Stimulated activated CD8-positive, alpha-beta memory T cell treated with anti-CD3 and anti-CD28 coated beads, Interleukin-4, amount 100 ng/mL, for 48 hours (primary cell): ENCODE measurements at regions not wholly inside any gene's neighbourhood (a gene's known extent, or its start where the extent isn't known, plus 50 kb on each side); places are given as distances from the start of the nearest gene placed in this dataset.

Source experiments
- DNase-seq: peaks from one replicate; pipeline ENCODE4 v3.0.0-alpha.2; 2020

DNA sequence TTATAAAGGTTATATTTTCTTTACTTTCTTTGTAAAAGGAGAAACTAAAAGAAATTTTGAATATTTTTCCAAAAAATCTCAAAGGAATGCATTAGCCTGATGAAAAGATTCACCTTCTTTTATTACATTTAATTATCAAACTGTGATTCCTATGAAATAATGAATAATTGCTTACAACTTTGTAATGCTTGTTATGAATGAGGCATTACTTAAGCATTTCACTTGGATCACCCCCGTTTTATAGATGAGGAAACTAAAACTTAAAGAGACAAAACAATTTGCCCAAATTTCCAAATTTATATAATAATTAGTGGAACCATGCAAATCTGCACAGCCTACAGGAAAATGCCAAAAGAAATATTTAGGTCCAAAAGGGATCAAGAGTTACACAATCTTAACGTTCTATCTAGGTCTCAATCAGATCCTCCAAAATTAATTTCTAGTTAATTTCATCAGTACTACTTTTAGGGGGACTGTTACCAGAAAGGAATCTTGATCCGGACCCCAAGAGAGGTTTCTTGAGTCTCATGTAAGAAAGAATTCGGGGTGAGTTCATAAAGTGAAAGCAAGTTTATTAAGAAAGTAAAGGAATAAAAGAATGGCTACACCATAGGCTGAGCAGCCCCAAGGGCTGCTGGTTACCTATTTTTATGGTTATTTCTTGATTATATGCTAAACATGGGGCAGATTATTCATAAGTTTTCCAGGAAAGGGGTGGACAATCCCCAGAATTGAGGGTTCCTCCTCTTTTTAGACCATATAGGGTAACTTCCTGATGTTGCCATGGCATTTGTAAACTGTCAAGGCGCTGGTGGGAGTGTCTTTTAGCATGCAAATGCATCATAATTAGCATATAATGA, 288.0 kb downstream of the ADGB start:
- no peak for DNase-seq

DNA sequence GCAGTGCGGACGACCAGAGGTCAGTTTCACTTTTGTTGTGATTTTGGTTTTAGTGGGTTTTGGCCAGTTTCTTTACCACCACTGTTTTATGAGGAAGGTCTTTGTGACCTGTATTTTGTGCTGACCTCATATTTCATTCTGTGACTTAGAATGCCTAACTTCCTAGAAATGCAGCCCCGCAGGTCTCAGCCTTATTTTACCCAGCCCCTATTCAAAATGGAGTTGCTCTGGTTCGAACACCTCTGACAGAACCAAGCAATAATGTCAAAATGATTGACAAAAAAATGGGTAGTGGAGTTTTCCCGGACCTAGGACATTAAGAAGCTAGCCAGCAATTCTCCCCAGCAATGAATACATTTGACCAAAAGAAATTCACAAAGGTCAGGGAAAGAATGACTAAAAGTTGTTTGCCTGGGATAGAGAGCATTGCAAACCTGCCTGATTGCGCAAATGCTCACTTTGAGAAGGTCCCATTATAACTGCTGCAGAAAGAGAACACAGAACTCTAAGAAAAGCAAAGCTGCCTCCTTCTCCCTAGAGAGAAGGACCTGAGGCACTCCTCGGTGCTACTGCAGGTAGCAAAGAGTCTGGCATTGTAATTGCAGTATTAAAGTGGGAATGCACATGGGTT, 288.8 kb downstream of the ADGB start:
- no peak for DNase-seq

DNA sequence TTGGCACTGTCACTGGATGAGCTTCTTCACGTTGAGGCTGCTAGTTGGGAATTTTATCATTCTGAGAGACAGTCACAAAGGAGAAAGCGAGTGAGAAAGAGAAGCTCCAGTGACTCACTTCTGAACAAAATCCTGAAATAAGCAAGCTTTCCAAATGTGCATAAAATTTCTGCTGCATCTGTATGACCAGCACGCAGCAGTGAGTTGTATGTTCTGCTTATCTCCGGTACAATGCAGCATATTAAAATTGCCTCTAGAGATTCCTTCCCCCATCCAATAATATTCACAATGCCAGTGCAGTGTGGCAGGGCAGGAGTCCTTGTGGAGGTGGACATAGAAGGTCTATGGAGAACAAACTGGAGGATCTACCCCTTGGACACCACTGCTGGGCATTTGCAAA, 290.5 kb downstream of the ADGB start:
- DNase-seq, result no peak

DNA sequence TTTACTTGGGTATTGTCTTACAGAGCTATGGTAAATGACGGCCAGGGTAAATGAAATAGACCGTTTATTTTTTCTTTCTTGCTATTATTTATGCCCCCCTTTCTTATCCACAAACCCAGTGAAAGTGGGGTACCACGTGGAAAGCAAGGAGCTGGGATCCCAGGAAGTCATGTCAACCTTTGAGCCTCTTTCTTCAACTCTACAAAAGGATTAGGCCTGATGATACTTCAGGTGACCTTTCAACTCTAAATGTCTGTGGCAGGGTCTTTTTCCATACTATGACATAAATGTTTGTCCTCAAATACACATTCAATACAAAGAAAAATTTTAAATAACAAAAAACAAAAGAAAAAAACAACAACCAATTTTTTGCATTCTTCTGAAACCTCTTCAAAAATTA, 291.4 kb downstream of the ADGB start:
- DNase-seq, result no peak

DNA sequence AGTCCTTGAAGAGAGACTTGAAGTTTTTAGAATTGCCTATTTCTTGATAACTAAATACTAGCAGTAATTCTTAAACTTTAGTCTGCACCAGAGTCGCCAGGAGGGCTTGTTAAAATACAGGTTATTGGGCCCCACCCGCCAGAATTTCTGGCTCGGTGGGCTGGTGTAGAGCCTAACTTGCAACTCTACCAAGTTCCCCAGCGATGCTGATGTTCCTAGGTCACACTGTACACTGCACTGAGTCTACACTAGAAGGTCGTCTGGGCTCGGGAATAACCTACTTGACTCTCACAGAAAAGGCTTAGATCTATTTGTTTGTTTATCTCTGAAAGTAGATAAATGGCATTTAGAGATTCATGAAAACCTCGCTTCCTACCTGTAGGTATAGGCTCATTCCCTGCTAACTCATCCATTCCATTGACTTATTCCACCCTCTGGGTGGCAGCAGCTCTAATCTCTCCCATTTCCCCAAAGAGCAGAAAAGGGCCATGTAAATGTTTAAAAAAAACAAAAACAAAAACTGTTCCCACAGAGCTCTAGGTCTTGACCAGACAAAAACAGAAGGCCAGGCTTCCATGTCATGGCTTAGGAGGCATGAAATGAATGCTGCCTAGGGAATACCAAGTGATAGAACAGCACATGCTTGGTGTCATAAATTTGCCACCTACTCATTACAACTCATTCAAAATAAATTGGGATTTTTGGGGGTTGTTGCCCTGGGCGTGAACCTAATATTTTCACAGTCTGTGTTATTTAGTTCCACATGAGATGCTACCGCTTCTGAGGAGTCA, 292.1 kb downstream of the ADGB start:
- no peak for DNase-seq

DNA sequence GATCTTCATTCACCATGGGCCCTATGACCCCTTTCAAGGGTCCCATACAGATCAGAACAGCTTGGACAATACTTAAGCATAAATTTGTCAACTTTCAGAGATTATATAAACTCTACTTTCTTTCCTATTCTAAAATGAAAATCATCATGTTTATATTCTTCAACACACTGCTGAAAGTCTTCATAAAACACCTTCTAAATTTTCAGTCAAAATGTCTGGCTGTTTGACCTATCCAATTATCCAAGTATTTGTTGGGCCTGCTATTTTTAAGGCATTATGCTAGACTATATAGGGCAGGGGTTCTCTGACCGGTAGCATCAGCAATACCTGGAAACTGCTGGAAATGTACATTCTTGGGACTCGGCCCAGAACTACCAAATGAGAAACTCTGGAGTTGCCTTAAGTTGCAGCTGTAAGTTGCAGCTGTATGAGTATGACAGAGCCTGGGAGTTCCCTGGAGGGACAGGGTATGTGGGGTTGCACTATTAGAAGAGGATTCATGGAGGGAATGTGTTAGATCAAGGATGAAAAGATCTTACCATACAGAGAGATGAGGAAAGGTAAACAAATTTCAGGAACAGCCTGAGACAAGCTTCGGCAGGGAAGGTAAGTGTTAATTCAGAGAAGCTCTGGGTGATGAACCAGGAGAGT, 293.0 kb downstream of the ADGB start:
- no peak for DNase-seq

DNA sequence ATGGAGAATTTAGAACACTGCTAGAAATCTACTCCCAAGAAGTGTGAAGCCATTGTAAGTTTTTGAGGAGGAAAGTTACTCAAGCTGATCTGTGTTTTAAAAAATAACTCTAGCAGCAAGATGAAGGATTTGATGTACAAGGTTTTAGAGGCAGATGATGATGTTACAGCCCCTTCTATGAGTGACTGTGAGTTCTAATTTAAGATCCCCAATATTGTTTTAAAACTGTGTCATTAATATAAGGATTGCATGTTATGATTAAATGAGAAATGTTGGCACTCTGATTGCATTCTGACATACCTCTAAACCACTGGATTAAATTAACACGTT, 293.5 kb downstream of the ADGB start:
- DNase-seq, result no peak

DNA sequence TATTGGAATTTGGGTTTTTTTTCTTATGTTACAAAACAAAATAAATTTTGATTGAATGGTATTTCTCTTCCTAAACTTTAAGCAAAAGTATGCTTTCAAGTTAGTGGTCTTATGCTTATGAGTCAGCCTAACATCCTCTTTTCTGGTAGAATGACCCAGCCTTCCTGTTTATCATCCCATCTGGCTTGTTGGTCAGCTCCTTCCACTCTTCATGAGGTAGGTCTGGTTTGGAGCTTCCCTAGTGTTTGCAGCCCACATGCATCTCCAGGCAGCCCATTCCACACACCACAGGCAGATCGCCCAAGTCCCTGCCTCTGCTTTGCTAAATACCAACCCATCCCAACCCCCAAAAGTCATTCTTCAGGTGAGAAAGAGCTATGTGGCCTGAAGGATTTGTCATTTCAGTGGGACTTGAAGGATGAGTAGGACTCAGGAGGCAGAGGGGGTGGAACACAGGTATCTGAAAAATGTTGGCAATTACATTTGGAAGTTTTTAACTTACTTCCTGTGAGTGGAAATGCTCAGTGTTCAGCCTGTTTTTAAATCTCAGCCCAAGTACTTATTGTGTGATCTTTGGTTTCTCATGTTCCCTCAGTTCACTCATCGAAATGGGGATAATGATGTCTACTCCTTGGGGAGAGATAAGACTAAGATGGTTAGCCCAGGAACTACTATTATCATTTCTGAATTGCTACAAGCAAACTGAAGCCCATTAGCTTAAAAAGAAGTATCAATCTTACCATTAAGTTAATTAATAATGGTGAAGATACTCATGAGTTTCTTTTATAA, 294.0 kb downstream of the ADGB start:
- no peak for DNase-seq

DNA sequence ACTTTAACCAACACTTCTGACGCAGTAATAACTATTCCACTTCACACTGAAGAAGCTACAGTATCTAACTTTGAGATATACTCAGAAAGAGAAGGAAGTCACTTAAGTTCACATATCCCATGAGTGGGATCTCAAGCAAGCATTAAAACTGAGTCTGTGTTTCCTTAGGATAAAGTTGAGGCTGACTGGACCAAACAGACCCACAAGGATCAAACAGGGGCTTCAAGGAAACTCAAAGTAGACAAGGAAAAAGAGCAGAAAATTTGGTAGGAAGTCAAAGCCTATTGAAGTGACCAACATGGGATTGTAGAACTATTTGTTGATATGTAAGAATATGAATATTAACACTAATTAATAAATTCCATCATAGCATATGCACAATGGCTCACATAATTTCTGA, 294.9 kb downstream of the ADGB start:
- DNase-seq, result no peak

DNA sequence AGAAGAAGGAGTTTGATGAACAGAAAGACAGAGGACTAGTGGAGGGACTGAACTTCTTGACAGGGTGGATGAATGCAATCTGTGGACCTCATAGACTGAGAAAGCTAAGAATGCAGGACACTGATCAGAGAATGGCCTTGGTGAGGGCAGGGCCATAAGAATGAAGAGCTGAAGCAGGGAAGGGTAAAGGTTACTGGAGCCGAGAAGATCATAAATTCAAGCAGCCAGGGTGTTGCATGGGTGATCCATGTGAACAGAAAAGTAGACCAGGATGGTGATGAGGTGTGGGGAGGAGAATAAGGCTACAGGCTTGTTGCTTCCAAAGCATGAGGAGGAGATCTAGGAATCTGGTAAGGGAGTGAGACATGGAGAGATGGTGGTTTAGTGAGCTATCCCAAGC, 295.9 kb downstream of the ADGB start:
- DNase-seq, result no peak

DNA sequence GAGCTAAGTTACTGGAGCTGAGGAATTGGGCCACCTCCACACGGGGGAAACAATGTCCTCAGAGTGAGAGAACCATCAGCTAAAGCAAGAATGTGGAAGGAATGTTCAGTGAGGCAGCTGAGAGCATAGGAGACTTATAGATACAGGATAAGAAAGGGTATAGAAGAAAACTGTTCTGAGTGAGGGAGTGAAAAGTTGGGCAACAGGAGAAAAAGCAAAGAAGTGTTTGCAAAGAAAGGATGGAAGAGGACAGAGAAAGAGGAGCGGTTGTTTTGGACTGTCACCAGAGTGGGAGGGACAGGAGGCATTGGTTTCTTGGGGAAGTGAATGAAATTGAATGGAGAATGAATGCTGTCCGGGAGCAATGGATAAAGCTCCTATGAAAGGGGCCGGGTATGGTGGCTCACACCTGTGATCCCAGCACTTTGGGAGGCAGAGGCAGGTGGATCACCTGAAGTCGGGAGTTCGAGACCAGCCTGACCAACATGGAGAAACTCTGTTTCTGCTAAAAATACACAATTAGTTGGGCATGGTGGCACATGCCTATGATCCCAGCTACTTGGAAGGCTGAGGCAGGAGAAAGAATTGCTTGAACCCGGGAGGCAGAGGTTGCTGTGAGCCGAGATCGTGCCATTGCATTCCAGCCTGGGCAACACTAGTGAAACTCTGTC, 296.5 kb downstream of the ADGB start:
- no peak for DNase-seq

DNA sequence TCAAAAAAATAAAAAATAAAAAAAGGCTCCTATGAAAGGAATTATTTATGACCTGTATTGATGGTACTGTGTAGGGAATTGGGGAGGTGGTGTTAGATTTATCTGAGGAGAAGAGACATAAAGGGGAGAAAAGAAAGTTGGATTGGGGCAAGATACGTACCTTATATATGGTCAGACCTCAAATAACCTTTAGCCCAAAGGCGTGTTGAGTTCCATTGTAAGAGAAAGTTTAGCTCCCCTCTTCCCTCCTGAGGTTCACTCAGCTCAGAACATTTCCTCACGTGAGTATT, 296.9 kb downstream of the ADGB start:
- no peak for DNase-seq

DNA sequence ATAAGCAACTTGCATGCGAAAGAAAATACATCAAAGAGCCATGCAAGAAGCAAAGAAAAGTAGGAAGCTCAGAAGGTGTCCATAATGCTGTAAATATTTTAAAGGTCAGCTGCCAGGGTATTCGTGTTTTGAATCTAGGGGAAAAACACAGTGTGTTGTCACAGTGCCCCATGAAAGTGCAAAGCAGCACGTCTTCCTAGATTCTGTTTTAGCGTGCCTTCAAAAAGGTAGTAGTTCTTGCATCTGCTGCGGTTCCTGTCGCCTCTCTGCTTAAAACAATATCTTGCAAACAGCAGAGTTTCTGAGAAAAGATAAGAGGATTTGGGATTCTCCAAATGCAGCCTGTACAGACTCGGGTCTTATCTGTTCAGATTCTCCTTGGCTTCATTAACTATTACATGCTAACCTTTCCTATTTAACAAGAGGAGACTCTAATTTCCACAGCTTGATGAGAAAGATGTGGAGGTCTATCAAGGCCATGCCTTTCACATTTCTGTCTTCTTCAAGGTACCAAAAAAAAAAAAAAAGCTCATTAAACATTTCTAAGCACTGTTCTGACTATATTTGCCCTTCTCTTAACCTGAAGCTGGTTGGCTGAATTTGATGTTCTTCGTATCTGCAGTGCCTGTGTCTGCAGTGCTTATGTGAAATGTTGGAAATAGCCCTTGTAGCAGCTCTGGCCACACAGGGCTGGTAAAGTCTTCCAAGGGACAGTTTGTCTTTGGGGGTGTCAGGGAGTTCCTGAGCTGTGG, 297.5 kb downstream of the ADGB start:
- no peak for DNase-seq

DNA sequence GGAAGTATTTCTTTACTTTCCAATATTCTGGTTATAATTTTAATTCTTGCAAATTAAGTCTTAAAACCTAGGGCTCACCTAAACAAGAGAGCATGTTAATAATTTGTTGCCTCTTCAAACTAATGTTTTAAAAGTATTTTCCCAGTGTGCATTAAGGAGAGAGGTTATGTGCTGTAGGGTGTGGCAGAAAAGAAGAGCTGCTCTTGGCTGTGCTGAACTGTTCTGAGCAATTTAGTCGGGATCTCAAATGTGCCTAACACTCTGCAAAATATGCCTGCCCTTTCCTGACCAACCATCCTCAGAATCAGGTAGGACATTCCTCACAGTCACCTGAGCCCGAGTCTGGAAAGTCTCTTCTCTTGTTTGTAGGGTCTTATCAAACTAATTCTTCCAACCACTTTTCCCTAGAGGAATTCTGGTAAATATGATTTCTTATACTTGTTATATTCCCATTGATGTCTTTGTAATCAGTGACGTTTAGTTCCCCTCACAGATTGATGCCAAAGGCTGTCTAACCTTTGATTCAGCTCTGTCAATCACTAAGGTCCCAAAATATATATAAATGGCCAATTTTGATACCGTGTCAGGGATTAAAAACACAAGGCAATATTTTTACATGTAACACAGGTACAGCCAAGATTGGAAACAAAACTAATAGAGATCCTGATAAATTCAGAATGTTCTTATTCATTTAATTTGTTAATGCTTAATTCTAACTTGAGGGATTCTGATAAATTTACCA, 298.4 kb downstream of the ADGB start:
- no peak for DNase-seq

DNA sequence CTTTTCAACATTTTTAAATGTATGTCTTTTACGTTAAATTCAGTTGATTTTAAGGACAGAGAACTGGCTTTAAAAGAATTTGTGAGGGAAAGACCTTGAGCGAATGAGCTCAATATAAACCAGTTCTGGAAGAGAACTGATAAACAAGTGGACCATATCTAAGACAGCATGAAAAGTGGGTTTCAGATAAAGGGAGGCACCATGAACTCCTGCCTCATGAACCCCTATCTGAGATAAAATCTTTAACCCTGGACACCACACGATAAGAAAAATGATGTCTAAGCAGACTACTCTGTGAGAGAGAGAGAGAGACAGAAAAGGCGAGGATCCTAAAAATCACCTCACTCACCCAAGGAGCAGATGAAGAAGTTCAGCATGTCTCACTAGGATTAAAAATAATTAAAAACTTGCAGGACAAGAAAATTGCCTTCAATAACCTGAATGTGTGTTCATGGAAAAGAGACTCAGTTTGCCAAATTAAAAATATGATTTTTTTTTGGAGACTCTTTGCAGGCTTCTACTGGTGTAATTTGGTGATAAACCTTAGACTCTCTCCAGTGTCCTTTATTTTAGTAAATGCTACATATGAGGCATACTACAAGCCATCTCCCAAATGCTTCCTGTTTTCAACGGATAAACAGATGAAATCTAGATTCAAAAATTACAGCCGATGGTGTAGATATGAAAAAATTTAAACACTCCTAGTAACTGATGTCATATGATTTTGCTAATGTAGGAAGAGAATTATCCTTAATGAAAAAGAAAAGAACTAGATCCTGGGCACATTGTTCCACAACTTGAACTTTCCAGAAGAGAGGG, 299.5 kb downstream of the ADGB start:
- DNase-seq, result no peak

DNA sequence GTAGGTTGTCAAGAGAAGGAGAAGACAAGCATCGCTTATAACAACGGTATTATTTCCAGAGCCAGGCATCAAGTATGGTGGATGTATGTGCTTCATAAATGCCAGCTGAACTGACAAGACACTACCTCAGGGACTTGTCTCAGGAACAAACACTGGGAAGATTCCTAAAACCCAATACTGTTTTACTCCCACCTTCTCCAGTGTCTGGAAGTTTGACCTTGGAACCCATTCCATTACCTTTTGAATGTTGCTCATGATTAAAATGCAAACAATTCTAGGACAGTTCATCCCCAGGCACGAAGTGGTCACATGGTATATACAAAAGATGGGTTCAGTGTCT, 300.1 kb downstream of the ADGB start:
- no peak for DNase-seq

DNA sequence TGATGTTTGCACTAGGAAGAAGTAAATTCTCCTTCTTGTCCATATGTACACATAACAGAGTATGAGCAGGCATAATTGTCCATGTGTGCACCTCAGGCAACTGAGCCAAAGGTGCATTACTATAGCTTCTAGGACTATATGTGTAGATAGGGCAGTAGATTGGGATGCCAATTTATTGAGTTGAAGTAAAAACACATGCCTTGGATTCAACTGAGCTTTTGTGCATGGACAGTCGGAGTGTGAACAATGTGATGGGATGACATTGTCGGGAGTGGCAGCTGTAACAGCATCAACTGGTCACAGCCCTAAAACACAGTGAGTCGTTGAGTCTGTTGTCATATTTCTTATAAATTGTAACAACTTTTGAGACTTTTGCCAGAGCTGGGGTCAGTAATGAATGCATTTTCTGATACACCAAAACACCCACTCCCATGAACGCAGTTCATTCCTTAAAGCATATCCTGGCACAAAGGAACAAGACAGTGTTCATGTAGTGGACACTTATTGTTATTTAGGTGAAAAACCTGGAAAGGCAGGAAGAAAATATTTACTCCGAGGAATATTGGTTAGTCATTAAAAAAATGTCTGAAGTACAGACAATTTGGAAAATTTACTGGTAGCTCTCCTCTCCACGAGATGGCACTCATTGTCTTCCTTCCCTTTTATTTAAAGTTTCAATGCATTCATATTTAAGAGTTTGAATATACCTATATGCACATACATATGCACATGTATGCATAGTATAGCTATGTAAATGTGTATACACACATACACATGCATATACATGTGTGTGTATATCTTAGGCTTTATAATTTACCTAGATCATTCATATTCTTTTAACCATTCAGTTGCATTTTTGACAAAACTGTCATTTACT, 302.0 kb upstream of the STXBP5 start:
- DNase-seq, result no peak

DNA sequence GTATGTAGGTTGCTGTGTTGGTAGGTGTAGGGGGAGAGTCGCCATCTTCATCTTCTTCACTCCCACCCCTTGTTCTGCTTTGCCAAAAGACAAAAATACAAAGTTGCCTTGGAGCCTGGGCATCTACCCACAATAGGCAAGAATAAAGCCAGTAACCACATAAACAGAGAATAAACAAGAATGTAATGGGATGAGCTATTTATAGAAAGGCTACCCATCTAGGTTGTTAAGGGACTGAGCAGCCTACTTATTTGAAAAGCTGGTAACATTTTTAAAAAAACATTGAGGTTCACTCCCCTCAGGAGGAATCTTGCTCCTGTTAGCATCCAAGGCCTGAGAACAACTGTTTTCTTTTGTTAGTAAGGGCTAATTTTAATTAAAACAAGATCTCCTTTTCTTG, 301.4 kb upstream of the STXBP5 start:
- no peak for DNase-seq

DNA sequence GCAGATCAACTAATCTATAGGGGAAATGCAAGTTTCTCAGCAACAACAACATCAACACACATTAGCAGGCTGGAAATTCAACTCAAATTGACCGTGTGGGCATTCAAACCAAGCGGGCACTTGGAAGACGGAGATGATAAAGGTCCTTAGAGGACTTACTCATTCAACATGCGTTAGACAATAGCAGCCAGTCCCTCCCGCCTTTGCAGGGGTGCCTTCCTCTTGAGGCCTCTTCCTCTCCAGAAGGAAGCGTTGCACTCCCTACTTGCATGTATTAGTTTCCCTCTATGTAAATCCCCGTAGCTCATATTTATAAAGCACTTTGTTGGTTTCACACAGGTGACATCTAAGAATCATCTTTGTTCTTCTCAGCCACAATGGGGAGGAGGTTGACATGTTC, 300.8 kb upstream of the STXBP5 start:
- DNase-seq, result no peak
